GOT3 (cell line): ENCODE measurements at regions not wholly inside any gene's neighbourhood (a gene's known extent, or its start where the extent isn't known, plus 50 kb on each side); places are given as distances from the start of the nearest gene placed in this dataset.

Experiments used
- DNase-seq: peaks from one replicate; lab custom pipeline; 2025; ENCODE audit warnings: mixed read lengths; lab: John Stamatoyannopoulos, UW

DNA sequence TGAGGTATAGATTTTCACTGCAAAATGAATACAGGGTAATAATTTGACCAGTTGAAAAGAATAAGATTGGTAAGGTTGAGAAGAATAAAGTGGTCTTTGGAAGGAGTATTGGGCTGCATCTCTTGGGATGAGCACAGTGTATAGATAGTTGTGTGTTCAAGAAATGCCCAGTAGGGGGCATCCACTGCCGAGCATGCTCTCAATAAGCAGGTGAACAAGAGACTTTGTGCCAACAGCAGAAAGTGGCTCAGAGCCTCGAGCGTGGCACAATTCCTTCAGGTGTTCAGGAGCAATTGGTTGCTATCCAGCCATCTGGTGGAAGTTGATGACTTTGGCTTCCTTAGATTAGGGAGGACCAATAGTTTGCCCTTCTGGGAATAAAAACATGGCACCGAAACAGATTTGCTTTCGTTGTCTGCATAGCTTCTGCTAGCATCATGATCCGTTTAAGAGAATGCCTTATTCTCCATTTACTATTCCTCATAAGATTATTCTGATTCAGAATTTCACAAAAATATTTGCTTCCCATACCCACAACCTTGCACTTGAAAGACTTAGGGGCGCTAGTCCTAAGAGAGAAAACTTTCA is 258.1 kb upstream of the NEIL3 start:
- DNase-seq, result no peak

DNA sequence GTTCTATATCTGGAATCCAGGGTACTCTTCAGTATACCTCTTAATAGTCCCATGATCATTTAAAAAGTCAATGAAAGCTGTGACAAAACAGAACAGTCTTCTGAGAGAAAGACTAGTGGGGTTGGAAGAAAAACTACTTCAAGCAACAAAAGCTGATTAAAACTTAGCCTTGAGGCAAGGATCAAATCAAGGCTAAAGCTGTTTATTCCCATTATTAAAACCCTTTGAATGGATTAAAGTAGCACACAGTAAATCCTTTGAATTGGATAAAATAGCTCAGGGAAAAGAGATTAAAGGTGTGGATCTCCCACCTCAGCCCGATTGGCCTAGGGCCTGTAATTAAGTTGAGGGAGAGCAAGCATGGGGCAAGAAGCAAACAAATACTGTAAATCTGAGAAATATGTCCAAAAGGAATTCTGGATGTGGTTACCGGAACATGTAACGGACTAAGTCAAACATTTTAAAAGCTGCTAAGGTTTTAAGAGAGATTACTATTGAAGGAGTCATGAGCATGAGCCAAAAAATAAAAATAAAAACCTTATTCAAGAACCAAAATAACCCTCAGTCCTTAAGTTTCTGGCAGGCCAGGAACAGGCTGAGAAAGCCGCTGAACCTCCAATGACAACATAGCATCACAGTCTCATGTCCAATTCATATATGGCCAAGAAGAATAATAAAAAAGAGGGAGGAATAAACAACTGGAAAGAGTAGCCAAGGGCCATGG is 257.3 kb upstream of the NEIL3 start:
- DNase-seq, result no peak

DNA sequence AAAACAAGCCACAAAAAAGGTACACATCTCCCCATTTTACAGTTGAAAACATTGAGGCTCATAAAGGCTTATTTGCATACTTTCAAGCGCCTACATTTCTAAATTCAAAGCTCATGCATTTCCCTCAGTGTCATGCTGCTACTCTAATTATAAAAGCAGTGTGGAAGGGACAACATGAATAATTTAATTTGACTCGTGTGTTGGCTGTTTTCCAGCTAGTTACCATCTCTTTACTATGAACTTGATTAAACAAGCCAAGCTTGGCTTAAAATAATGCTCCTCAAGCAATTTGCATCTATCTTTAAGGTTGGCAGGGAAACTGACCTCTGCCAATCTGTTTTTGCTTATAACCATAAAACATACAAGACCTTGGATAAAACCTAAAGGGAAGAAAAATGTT is 252.5 kb upstream of the NEIL3 start:
- DNase-seq, result no peak

DNA sequence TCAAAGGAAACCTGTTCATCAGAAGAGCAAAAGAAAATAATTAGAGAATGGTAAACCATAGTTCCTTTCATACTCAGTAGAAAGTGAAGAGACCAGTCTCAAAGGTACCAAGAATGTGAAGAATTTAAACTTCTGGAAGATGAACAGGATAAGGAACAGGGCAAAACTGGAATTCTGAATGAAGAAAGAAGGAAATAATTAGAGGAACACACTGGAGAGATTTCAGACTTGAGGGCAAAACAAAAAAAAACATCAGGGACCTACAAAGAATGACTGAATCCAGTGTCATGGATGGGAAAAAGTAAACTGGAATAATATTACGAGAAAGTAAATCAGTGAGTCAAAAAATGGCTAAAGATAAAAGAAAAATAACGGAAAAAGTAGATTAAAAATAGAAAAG is 245.6 kb upstream of the NEIL3 start:
- DNase-seq, result no peak

DNA sequence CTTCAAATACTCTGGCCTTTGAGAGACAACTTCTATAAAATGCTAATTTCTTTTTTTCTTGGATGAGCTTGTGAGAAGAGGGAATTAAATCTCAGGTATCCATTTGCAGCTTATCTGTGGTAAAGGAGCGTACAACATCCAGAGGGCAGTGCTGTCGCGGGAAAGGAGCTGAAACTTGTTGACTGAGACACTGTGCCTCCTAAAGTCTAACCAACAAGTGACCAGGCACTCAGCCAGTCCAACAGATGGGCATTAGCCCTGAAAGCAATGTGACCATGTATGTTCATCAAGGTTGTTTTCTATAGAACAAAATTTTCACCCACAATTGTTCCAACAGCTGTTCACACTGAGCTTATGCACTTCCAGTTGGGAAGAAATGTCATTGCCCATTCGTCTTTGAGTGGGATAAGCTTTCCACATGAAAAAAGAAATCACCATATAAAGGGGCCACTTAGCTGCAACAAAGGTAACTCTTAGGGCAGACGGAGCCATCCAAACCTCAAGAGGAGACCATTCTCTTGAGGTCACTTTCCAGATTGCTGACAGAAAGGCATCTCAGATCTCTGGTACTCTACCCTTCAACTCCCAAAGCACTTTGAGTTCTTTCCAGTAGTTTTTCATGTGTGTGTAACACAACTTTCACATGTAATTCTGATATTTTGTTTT is 244.8 kb upstream of the NEIL3 start:
- no peak for DNase-seq

DNA sequence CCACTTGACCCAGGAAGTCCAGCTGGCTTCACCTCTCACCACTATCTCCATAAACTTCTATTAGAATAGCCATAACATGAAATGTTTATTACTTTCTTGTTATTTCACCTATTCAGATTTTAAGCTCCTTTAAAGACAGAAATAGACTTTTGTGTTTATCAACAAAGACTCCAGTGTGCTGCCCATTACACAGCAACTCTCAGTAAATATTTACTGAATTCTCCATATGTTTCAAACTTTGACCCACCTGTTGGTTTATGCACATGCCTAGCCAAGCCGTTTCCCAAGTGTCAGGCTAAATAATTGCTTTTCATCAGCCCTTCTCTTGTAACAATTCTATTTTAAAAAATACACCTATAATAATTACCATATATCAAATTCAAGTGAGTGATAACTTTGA is 242.9 kb upstream of the NEIL3 start:
- DNase-seq, result no peak

DNA sequence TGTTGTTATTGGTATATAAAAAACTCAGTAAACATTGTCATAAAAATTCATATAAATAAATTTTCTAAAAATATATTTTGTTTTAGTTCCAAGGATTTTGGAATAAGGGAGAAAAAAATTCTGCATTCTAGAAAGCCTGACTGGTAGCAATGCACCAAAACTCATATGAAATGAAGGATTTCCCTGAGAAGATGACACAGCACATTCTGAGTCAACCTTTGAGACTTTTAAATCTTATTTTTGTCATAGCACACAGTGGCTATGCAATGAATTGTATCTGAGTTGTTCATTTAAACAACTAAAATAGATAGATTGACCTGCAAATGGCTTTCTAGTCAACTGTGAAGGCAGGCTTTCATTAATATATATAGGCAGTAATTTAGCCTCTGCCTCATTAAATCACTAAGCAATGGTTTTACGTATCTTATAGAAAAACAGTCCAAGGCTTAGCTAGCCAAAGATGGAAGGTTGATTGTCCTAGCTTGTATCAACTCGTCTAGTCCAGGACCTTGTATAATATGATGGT is 239.1 kb upstream of the NEIL3 start:
- no peak for DNase-seq

DNA sequence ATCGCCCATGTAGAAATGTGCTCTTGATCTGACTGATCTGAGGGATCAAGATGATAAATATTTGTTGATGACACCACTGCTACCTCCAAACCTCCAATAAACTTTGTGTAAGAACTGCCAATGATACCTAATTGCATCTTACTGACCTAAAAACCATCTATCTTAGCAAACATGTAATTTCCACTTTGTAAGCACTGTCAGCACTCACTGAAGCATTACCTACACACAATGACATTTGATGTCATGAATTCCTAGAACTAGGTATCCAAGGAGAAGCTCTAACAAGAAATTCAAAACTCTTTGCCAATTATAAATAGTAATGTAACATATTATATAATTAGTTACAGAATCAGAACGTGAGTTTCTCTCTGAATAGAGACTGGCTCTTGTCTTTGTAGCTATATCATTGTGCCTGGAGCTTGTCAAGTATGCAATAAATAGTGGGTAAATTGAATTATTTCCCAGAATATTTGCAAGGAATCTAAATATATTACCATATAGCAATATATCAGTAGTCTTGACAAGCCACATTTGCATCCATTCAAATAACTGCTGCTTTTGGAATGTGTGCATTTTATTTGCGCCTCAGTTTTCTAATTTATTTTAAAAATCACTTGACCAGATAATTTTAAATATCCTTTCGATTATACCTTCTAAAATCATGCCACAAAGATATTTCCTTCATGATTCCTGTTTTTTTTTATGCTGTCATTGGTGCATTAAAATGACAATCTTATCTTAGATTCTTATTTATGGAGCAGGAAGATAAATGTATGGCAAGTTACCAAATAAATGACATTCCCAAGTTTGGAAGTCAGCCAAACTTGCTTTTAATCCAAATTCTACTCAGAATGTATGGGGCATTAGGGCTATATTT is 232.3 kb upstream of the NEIL3 start:
- DNase-seq, result no peak

DNA sequence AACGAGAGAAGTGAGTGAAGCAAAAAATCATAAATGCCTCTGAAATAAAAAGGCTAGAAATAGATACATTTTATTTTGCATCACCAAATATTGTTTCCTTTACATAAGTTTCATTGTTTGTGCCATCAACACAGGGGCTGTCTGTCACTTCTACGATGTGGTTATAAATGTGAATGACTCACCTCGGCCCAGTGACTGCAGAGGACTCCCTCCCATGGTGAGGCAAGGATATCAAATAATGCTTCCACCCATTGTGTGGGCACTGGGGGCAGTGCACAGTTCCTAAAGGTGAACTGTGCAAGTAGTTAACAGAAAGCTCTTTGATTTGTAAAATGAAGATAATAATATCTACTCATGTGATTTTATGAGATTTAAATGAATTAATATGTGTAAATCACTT is 230.3 kb upstream of the NEIL3 start:
- no peak for DNase-seq

DNA sequence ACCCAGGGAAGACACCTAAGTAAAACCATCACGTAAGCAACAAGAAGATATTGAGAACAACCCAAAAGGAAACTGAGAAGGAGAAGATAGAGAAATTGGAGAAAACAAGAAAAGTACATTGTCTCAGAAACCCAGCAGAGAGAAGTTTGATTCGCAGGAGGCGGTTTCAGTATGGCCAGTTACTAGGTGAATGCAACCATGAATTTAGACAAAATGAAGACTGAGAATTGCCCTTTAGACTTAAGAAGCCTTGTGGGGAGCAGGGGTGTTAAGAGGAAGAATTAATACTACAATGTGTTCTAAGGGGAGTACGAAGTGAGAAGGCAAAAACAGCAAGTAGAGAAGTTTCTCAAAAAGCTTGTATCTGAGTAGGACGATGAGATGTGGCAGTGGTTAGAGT is 229.3 kb upstream of the NEIL3 start:
- no peak for DNase-seq

DNA sequence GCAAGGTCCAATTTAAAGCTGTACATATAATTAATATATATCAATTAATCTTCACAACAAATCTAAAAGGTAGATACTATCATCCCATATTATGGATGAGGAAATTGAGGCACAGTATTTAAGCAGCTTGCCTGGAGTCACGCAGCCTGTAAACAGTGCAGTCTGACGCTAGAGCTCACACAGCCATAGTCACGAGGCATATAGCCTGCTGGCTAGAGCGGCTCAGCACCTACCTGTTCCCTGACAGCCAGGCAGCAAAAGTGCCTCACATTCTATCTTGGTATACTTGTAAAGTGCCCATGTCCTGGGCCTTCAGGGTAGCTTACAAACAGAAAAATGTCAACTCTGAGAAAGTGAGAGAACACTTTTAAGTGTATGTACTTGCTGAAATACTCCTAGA is 222.6 kb upstream of the NEIL3 start:
- DNase-seq, result no peak

DNA sequence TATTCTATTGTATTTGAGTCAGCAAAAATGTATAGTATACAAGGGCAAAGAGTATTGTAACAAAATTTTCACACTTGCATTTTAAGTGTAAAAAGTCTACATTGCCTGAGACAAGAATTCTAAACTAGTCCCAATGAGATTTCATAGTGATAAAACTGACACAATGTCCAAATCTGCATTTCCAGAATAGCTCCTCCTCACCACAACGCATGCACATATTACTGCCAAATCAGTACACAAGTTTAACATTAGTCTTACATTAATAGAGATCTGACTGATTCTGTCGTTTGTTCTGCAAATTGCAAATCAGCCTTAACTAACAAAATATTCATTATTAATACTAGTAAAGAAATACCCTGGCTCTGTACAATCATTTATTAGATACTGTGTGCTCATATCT is 222.2 kb upstream of the NEIL3 start:
- DNase-seq, result no peak

DNA sequence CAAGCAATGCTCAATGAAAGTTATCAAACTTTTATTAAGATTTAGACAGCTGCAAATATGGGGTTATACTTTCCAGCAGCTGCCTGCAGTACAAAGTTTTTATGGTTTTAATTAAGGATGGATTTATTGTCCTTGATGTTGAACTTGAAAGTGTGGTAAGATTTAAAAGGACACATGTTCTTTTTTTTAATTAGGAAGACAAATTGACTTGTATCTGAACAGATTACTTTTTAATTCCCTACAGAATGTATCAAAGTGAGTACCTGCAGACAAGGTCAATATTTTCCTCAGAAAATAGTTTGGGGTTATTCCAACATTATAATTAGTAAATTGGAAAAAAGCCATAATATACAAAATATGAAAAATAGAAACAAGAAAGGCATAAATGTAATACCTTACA is 218.2 kb upstream of the NEIL3 start:
- DNase-seq, result no peak

DNA sequence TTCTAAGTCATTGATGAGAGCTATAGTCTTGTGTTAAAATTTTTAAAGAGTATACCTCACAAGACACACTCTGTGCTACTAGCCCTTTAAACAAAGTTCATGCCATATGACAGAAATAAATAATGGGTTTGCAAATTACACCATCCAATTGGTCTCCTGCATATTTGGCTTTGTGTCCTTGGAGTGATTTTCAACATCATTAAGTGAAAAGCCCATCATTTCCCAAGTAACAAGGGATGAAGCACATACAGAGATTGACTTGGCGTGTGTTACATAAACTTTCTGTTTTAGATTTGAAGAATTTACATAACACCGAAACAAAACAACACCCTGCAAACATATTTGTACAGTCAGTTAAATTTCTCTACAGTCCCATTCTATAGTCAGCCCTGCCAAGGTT is 216.9 kb upstream of the NEIL3 start:
- no peak for DNase-seq

DNA sequence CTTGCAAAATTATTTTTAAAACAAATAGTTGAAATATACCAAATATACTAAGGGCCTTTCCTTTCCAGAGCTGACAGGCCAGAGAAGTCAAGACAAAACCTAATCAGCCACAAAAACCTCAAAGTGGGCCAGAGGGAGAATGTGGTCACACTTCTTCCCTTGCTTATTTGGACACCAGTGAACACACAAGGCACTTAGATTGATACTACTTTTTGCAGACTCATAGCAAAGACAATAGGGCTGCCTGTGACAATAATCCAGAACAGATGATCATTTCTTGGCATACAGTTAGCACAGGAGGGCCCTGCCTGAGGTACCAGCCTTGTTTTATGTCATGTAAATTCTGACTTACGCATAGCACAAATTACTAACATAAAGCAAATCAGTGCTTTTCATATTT is 215.7 kb upstream of the NEIL3 start:
- no peak for DNase-seq

DNA sequence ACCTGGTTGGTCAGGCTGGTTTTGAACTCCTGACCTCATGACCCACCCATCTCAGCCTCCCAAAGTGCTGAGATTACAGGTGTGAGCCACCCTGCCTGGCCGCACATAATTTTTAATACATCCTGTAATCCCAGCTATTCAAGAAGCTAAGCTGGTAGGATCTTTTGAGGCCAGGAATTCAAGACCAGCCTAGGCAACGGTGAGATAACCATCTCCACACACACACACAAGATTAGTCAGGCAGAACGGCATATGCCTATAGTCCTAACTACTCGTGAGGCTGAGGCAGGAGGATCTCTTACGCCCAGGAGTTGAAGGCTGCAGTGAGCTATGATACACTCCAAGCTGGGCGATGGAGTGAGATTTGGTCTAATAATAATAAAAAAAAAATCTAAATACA is 212.4 kb upstream of the NEIL3 start:
- no peak for DNase-seq

DNA sequence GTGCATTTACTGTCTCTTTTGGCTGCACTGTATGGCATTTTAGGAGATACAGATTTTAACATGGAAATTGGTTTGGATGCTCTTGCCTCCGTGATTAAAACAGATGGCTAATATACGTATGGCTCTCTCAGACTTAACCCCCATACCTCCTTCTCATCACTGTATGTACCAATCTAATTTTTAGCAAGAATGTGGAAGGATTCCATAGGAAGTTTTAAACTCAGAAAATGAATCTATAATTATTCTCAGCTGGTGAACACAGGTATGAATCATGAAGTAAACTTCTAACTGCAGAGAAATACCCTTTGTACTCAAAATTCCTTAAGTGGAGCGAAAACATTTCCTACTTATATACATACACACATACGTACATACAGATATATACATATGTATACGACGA is 210.5 kb upstream of the NEIL3 start:
- no peak for DNase-seq

DNA sequence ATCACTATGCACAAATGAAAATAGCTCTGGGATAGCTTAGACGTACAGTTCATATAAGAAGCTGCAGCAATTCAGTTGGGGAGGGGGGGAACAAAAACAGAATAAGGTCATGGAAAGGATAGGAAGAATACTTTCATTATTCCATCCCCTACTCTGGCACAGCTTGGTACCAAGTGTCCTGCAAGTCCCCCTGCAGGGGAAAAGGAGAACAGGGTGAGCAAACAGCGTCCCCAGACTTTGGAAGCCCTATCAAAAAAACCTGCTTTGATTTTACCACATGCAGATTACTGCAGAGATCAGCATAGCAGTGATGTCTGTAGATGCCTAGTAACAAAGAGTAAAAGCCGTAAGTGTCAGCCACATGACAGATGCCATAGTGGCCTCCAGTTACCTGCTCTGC is 209.4 kb upstream of the NEIL3 start:
- no peak for DNase-seq

DNA sequence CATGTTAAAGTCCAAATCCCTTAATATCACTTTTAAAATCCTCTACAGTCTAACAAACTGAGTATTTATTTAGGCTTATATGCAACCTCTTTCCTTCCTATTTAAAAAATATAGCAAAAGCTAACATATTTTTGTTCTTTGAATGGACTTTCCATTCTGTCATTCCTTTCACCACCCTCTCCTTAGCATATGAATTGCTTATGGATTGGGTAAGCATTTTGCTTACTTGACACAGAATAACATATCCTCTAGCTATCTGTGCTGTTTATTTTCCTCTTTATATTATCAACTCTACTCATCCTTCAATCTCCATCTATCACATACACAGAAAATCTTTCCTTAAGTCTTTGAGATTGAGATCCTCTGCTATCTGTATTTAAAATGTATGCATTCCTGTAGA is 206.1 kb upstream of the NEIL3 start:
- DNase-seq, result no peak

DNA sequence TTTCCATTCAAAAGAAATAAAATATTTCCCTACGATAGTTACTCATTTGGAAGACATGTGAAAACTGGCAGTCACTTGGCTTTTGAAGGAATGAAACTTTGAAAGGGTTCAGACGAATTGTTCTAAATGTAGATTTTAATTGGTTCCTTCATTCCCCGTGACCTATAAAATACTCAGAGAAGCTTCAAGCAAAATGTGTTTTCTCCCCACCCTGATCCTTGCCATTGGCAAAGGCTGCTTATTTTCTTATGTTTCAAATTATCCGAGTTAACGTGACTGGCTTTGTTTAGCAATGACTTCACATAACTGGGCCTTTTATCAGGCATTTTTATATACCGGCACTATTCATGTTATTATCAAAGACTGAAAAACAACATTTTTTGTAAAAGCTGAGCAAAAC is 204.1 kb upstream of the NEIL3 start:
- DNase-seq, result no peak

DNA sequence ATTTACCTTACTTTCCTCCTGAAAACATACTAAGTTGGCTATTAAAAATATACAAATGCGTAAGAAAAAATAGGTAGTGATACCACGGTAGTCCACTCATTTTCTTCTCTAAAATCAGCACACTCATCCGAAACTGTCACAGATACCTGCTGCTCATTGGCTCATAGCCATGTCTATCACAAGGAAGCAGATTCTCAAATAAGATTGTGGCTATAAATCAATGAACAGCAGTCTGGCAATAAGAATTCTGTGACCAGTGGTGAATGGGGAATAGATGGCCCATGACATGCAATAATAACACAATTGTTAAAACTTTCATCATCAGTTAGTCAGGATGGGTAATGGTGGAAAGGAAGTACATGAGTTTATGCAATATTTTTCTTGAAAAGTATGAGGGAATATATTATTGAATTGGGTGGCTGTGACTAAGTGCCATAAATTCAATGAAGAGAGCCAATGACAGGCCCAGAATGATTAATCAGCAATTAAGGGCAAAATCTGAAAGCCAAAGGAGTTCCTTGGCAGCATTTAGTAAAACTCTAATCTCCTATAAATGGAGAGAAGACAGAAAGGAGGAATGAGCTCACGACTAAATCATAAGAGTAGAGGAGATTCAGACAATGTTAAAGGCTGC is 202.3 kb upstream of the NEIL3 start:
- no peak for DNase-seq

DNA sequence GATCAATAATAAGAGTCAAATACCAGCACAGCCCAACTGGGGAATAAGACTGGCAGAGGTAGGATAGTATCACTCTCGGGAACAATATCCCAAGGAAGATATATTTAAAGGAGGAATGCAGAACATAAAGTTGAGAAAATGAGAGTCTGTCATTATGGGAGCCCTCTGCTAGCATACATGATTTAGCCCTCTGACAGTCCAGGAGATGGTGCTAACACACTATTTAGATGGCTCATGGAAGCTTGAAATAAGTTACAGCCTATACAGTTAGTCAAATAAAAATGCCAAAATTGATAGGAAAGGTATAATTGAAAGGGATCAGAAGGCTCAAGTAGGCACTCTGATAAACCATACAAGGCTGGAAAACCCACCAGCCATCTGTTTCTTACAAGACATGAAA is 201.0 kb upstream of the NEIL3 start:
- DNase-seq, result no peak
